Central memory CD8-positive, alpha-beta T cell (primary cell): ENCODE measurements at regions not wholly inside any gene's neighbourhood (a gene's known extent, or its start where the extent isn't known, plus 50 kb on each side); places are given as distances from the start of the nearest gene placed in this dataset.

Experiments used
- ATAC-seq: fragments of 150-1000 bp; cut with Tn5 transposase; replicated peaks from 2 replicates; pipeline ENCODE4 v1.10.0; 2022; ENCODE audit warnings: mild to moderate bottlenecking, moderate FRiP score, moderate number of reproducible peaks; ENCODE audit not compliant: poor library complexity, severe bottlenecking; ENCODE audit errors: extremely low read depth
- DNase-seq, 2 donors: peaks; one replicate each; pipeline ENCODE4 v3.0.0; 2021; ENCODE audit warnings: low spot score in 2 of 2
- H3K27ac Mint-ChIP-seq: one replicate; pipeline ENCODE4 v1.8.0; 2022; ENCODE audit warnings: low read depth, mild to moderate bottlenecking, moderate library complexity, mixed read lengths
- H3K27me3 Mint-ChIP-seq: one replicate; pipeline ENCODE4 v1.8.0; 2022; ENCODE audit warnings: mixed read lengths
- H3K36me3 Mint-ChIP-seq: one replicate; pipeline ENCODE4 v1.8.0; 2022; ENCODE audit warnings: mild to moderate bottlenecking, moderate library complexity, mixed read lengths; ENCODE audit not compliant: insufficient read depth
- H3K4me1 Mint-ChIP-seq: one replicate; pipeline ENCODE4 v1.8.0; 2022; ENCODE audit warnings: mixed read lengths
- H3K4me3 Mint-ChIP-seq: one replicate; pipeline ENCODE4 v1.8.0; 2022; ENCODE audit warnings: mild to moderate bottlenecking, moderate library complexity, mixed read lengths
- H3K9me3 Mint-ChIP-seq: one replicate; pipeline ENCODE4 v1.8.0; 2022; ENCODE audit warnings: mixed read lengths

GRCh38 chr4:74598611-74599325 lies 153.8 kb downstream of the AREG start:
- ATAC-seq (no peak), DNase-seq (no peak)
- no peak overlapping the region for H3K27ac Mint-ChIP-seq
- H3K36me3 Mint-ChIP-seq, result no peaks in the 10 kb centered on the region
- peaks cover 12% of the 10 kb centered on the region for H3K27me3 Mint-ChIP-seq
- H3K4me1 Mint-ChIP-seq, result no peaks in the 10 kb centered on the region
- no peaks in the 10 kb centered on the region for H3K9me3 Mint-ChIP-seq
- no peak overlapping the region for H3K4me3 Mint-ChIP-seq

GRCh38 chr4:74603186-74603585 lies 158.2 kb downstream of the AREG start:
- DNase-seq (no peak), ATAC-seq (no peak)
- H3K27ac Mint-ChIP-seq, result no peak overlapping the region
- no peaks in the 10 kb centered on the region for H3K36me3 Mint-ChIP-seq
- H3K27me3 Mint-ChIP-seq, result no peaks in the 10 kb centered on the region
- H3K4me3 Mint-ChIP-seq, result no peak overlapping the region
- no peaks in the 10 kb centered on the region for H3K9me3 Mint-ChIP-seq
- no peaks in the 10 kb centered on the region for H3K4me1 Mint-ChIP-seq

- H3K4me1 Mint-ChIP-seq, result no peaks in the 10 kb centered on the region
- no peaks in the 10 kb centered on the region for H3K36me3 Mint-ChIP-seq
- no peak for ATAC-seq
- H3K4me3 Mint-ChIP-seq, result no peak overlapping the region
- no peak overlapping the region for H3K27ac Mint-ChIP-seq
- H3K27me3 Mint-ChIP-seq, result no peaks in the 10 kb centered on the region
- H3K9me3 Mint-ChIP-seq, result no peaks in the 10 kb centered on the region
- DNase-seq, result no peak
Observed at GRCh38 chr4:74608151-74608949, 163.4 kb downstream of the AREG start.

- ATAC-seq, result no peak
- no peaks in the 10 kb centered on the region for H3K27me3 Mint-ChIP-seq
- no peak overlapping the region for H3K4me3 Mint-ChIP-seq
- no peak for DNase-seq
- H3K36me3 Mint-ChIP-seq, result no peaks in the 10 kb centered on the region
- H3K27ac Mint-ChIP-seq, result no peak overlapping the region
- no peaks in the 10 kb centered on the region for H3K4me1 Mint-ChIP-seq
- no peaks in the 10 kb centered on the region for H3K9me3 Mint-ChIP-seq
Observed at GRCh38 chr4:74610491-74610890, 165.6 kb downstream of the AREG start.

- Mint-ChIP-seq H3K27ac (no peak overlapping the region), H3K9me3 (no peaks in the 10 kb centered on the region), H3K36me3 (no peaks in the 10 kb centered on the region), H3K4me3 (no peak overlapping the region), H3K27me3 (no peaks in the 10 kb centered on the region), H3K4me1 (no peaks in the 10 kb centered on the region)
- ATAC-seq (no peak), DNase-seq (no peak)
Observed at GRCh38 chr4:74612837-74613236, 167.9 kb downstream of the AREG start.

- Mint-ChIP-seq H3K9me3 (no peaks in the 10 kb centered on the region), H3K4me3 (no peak overlapping the region), H3K27ac (no peak overlapping the region), H3K36me3 (no peaks in the 10 kb centered on the region), H3K27me3 (peaks cover under 1% of the 10 kb centered on the region), H3K4me1 (no peaks in the 10 kb centered on the region)
- no peak for ATAC-seq
- DNase-seq, result no peak
Observed at GRCh38 chr4:74613266-74613665, 168.3 kb downstream of the AREG start.

- peaks cover 11% of the 10 kb centered on the region for H3K27me3 Mint-ChIP-seq
Observed at GRCh38 chr4:74615411-74615810, 170.5 kb downstream of the AREG start.

GRCh38 chr4:74618166-74618565 lies 173.2 kb downstream of the AREG start:
- Mint-ChIP-seq H3K4me1 (no peaks in the 10 kb centered on the region), H3K4me3 (no peak overlapping the region), H3K9me3 (no peaks in the 10 kb centered on the region), H3K27me3 (peaks cover 16% of the 10 kb centered on the region), H3K36me3 (no peaks in the 10 kb centered on the region), H3K27ac (no peak overlapping the region)
- no peak for DNase-seq
- ATAC-seq, result no peak

More at GRCh38 chr4:74615411-74615810, 170.5 kb downstream of the AREG start:
- H3K27ac Mint-ChIP-seq, result no peak overlapping the region
- no peaks in the 10 kb centered on the region for H3K4me1 Mint-ChIP-seq
- H3K36me3 Mint-ChIP-seq, result no peaks in the 10 kb centered on the region
- no peak for ATAC-seq
- H3K4me3 Mint-ChIP-seq, result no peak overlapping the region
- no peak for DNase-seq
- H3K9me3 Mint-ChIP-seq, result no peaks in the 10 kb centered on the region

GRCh38 chr4:74618659-74619058 lies 173.7 kb downstream of the AREG start:
- Mint-ChIP-seq H3K27me3 (peaks cover 21% of the 10 kb centered on the region), H3K4me1 (no peaks in the 10 kb centered on the region), H3K36me3 (peaks cover 1% of the 10 kb centered on the region), H3K9me3 (no peaks in the 10 kb centered on the region), H3K4me3 (no peak overlapping the region), H3K27ac (no peak overlapping the region)
- DNase-seq (no peak), ATAC-seq (no peak)

- H3K9me3 Mint-ChIP-seq, result no peaks in the 10 kb centered on the region
- no peak overlapping the region for H3K27ac Mint-ChIP-seq
- peaks cover 21% of the 10 kb centered on the region for H3K27me3 Mint-ChIP-seq
- peaks cover 1% of the 10 kb centered on the region for H3K36me3 Mint-ChIP-seq
- no peak for ATAC-seq
- no peak for DNase-seq
- H3K4me1 Mint-ChIP-seq, result no peaks in the 10 kb centered on the region
- no peak overlapping the region for H3K4me3 Mint-ChIP-seq
Observed at GRCh38 chr4:74619931-74620702, 174.2 kb downstream of the BTC start.

GRCh38 chr4:74621616-74622015 lies 172.7 kb downstream of the BTC start:
- DNase-seq, result no peak
- Mint-ChIP-seq H3K9me3 (no peaks in the 10 kb centered on the region), H3K4me1 (no peaks in the 10 kb centered on the region), H3K27ac (no peak overlapping the region), H3K36me3 (peaks cover 1% of the 10 kb centered on the region), H3K4me3 (no peak overlapping the region), H3K27me3 (peaks cover 21% of the 10 kb centered on the region)
- ATAC-seq, result no peak

GRCh38 chr4:74623041-74623440 lies 171.3 kb downstream of the BTC start:
- DNase-seq (no peak), ATAC-seq (no peak)
- H3K36me3 Mint-ChIP-seq, result peaks cover 1% of the 10 kb centered on the region
- no peaks in the 10 kb centered on the region for H3K4me1 Mint-ChIP-seq
- peaks cover 21% of the 10 kb centered on the region for H3K27me3 Mint-ChIP-seq
- no peaks in the 10 kb centered on the region for H3K9me3 Mint-ChIP-seq
- no peak overlapping the region for H3K4me3 Mint-ChIP-seq
- no peak overlapping the region for H3K27ac Mint-ChIP-seq
